ENCODE measurements at regions not wholly inside any gene's neighbourhood (a gene's known extent, or its start where the extent isn't known, plus 50 kb on each side); places are given as distances from the start of the nearest gene placed in this dataset.

DNA sequence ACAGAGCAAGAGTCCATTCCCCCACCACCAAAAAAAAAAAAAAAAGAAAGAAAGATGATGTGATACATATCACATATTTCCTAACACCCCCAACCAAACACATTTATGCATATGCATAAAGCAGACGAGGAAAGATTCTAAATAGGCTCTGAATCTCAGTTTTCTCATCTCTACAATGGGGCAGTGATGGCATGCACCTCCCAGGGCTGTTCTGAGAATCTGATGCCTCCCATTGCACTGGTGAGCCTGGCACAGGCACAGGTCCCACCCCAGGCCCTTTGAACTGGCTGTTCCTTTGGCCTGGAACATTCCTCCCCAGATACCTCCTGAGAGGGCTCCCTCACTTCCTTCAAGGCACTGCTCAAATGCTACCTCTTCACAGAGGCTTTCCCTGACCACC is 116.5 kb downstream of the C9orf50 start:
- no peak for DNase-seq

DNA sequence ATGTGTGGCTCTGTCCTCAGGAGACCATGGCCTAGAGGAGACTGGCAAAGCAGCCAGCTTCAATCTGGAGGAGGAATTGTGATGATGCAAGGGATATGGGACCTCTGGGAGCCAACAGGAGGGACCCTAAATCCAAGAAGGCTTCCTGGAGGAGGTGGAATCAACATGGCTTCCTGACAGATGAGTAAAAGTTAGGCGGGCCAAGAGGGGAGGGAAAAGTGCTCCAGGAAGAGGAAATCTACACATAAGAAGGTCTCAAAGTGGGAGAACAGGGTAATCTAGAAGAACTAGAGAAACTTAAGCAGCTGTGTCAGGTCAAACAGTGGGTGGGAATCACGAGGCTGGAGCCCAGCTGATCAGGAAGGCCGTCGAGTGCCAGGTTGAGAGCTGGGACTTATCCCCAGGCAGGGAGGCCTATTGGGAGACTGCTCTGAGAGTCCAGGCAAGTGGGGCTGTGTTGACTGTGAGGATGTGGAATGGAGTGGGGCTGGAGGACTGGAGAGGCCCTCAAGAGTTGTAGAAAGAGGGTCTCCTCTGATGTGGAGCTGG is 119.1 kb downstream of the C9orf50 start:
- DNase-seq = no peak

DNA sequence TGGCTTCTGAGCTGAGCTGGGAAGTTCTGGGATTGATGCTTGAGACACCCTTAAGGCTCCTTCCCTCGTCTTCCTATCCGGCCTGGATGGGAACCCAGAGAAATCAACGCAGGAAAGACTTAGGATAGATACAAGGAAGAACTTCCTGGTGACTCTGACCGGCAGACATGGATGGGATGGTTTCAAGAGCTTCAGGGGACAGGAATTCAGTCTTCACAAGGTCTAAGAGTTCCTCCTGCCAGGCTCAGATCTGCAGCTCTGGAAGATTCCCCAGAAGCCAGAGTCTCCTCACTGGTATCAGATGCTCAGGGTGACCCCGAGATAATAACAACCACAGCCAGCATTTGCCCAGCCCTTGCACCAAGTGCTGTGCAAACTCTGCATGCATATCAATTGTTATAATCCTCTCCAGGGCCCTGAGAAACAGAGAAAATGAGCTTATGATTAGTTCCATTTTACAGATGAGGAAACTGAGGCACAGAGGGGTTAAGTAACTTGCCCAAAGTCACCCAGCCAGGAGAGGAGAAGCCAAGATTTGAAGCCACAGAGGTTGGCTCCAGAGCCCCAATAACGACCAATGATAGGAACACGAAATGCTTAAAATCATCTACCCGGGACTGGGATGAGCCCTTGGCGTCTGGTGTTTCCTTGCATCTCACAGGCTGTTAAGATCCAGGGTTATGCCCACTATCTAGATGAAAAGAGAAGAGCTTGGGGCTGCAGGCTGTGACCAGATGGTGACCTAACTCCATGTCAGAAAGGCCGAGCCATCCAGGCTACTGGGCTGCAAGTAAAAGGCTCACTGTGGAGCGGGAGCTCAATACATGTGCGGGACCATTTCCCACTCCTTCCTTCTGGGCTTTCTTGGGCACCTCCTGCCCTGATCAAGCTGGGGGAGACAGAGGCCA is 119.8 kb downstream of the C9orf50 start:
- no peak for DNase-seq

DNA sequence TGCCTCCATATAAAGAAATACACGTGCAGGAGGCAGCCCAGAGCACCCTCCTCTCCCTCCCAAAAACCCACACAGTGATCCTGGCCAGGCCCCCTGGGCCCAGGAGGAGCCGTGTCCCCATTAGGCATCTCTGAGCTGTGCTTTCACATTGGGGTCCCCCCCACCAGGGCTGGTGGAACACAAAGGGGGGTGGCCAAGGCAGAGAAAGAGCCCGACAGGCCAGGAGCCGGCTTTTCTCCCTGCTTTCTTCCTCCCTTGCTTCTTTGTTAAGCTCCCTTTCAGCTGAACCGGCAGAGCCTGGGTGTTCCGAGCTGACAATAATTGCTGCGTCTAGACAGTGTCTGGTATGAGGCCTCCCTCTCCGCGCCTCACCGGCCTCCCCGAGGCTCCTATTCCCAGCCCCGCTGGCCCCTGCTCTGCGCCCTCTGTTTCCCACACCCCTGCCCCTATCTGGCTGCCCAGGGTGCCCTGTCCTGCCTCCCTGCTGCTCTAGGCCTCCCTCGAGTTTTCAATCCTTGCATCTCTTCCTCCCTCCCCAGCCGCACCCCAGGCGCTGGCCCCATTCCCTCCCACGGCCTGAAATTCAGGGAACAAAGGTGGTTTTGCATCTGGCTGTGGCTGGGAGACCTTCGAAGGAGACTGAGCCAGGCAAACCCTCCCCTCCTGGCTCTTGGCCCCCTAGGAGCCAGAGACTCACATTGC is 120.6 kb downstream of the C9orf50 start:
- no peak for DNase-seq

DNA sequence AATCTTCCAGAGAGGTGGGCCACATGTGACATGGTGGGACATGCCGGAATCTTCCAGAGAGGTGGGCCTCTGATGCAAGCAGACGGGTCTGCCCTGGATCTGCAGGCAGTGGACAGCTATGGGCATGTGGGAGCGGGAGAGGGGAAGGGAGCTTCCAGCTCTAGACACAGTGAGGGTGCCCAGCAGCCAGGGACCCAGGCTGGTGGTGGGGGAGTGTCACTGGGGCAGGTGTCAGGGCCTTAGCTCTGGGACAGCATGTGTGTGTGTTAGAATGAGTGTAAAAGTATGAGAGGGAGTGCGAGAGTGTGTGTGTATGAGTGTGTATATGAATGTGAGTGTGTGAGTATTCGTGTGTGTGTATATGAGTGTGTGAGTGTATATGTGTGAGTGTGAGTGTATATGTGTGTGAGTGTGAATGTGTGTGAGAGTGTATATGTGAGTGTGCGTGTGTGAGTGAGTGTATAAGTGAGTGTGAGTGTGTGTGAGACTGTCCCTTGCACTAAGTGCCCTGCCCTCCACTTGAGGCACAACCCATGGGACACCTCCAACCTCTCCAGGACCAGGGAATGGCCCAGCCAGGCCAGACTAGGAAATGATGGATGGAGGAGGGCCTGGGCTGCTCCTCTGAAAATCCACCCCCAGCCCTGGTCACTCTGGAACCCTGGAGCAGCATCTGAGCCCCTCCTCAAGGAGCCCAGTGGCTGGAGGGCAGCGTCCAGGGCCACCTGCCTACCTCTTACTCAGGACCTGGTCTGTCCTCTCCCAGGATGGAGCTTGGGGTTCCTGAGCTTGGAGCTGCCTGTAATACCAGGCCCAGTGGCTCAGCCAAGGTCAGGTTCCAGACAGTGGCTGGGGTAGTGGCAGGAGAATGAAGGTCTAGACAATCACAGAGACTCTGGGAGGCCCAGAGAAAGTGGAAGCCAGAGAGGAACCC is 122.2 kb downstream of the C9orf50 start:
- no peak for DNase-seq

DNA sequence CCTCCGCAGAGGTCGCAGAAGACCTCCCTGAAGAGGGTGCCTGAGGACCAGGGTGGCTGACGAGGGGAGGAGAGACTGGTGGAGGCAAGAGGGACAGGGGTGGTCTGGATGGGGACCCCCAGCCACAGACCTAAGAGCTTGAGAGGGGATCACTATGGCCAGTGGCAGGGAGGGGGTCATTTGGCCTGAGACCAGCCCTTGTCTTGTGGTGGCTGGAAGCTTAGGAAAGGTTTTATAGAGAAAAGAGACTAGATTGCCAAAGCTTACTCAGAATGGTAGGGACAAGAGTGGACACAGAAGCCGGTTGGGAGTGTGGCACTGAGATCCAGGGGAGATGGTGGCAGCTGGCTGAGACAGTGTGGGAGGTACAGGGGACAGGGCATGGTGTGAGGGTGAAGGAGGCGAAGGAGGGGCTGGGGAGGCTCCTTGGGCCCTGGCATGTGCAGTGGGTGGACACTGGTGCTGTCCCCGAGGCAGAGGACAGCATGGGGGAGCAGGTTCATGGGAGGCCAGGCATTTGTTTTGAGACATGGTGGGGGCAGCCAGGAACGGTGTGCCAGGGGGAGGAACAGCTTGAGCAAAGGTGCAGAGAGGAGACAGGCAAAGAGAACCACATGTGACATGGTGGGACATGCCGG is 123.0 kb downstream of the C9orf50 start:
- no peak for DNase-seq

DNA sequence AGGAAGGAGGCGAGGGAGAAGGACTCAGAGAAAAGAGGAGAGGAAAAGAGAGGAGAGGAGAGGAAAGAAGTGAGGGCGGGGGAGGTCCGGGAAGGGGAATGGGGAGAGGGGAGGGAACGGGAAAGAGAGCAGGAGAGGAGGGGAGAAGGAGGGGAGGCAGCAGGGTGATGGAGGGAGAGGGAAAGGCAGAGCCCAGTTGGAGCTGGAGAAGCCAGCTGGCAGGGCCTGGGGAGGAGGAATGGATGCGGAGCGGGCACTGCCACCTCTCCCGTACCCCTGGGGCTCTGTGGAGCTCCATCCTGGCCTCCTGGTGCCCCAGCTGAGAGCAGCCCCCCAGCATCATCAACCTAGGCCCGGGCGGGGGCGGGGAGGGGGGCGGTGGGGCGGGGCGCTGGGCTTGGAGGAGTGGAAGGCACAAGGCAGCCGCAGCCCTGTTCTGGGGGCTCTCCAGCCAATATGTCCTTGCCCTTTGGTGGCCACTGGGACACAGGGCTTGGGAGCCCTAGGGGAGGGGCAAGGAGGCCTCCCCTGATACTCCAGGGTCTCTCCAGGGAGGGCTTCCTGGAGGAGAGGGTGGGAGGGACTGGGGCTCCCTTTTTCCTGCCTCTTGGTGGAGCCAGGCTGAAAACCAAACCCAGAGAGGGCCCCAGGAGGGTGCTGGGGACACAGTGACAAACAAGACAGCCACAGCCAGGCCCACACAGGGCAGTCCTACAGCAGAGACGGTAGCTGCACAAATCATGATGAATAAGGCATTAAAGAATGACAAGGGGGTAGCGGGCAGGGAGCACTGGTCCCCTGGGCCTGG is 123.7 kb downstream of the C9orf50 start:
- DNase-seq = no peak

DNA sequence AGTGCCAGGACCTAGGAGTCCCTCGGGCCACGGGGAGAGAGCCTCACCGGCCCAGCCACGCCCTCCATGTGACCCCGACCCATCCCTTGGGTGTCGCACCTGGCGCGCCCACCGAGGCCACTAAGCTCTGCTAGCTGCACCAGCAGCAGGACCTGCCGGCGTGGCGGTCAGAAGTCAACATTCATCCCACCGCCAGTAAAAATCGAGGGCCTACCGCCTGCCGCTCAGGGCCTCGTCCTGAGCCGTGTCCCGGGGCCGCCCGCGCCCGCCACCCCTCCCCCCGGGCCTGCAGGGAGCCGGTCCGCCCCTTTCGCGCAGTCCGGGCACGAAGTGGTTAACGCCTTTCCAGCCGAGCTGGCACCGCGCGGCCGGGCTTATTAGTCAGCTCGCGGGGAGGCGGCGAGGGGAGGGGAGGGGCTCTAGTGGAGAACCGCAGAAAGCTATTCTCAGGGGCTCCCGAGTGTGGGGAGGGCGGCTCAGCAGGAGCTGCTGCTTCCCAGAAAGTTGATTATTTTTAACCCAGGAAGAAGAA is 124.4 kb downstream of the C9orf50 start:
- peak; percentile 91 for DNase-seq

DNA sequence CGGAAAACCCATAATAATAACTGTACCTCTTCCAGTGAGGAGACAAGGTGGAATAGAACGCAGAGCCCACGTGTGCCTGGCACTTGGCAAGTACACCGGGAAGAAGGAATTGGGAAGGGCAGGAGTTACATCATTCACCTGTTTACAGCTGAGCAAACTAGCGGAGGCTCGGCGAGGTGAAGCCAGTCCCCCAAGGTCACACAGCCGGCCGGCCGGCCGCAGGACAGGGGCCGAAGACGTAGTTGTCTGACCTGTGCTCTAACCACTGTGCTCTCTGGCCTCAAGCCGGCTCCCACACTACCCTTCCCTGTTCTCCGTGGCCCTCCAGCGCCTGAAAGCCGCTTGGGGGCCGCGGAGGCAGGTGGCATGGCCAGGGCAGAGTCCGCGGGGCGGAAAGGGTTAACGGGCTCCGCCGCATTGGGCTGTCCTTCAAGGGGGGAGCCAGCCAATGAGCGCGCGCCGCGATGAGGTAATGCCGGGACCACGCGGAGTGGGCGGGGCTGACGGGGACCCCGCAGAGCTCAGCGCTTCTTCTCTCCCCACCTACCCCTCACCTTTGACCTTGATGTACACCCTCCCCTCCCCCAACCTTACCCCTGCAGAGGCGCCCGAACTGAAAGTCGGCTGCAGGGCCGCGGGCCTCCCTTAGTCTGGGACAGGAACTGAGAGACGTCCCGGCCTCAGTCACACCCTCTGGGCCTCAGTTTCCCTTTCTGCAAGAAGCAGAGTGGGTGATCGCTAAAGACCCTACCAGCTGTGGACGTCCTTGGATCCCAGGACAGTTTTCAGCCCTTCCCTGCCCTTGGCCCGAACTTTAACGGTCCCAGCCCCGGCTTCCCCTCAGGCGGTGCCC is 125.1 kb downstream of the C9orf50 start:
- DNase-seq = peak; percentile 89

DNA sequence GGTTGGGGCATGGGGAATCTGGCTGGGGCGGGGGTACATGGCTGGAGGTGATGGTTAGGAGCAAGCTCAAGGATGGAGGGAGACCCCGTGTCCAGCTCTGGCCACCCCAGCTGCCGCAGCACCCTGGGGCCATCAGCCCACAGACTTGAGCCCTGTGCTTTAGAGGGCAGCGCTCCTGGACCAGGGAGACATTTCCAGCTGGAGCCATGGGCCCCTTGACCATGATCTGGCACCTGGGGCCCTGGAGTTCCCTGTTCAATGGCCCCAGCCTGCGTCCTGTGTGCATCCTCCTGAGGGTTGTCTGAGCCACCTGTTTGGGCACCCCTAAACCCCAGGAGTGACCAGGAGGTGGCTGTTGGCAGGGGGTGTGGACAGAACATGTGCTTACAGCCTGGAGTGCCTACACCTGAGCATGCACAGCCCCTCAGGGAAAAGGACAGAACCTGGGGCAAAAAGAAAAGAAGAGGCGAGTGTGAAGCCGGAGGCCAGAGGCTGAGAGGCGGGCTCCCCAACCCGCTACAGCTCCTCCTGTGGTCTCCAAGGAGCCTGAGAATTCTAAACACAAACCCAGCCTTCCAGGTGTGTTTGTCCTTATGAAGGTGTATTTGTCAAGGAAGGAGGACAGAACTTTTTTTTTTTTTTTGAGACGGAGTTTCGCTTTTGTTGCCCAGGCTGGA is 126.7 kb downstream of the C9orf50 start:
- DNase-seq = no peak

DNA sequence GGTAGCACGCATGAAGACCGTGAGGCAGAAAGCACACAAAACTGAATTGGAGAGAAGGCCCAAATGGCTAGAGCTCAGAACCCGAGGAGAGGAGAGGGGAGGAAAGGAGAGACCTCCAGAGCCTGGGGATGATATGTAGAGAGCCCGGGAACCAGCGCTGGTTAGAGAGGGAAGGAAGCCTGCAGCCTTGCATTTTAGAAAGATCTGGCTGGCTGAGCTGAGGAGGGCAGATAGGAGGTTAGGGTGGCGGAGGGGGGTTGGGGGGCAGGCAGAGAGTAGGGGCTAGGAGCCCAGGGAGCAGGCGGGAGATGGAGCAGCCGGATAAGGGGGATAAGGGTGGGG is 127.2 kb downstream of the C9orf50 start:
- DNase-seq = no peak

DNA sequence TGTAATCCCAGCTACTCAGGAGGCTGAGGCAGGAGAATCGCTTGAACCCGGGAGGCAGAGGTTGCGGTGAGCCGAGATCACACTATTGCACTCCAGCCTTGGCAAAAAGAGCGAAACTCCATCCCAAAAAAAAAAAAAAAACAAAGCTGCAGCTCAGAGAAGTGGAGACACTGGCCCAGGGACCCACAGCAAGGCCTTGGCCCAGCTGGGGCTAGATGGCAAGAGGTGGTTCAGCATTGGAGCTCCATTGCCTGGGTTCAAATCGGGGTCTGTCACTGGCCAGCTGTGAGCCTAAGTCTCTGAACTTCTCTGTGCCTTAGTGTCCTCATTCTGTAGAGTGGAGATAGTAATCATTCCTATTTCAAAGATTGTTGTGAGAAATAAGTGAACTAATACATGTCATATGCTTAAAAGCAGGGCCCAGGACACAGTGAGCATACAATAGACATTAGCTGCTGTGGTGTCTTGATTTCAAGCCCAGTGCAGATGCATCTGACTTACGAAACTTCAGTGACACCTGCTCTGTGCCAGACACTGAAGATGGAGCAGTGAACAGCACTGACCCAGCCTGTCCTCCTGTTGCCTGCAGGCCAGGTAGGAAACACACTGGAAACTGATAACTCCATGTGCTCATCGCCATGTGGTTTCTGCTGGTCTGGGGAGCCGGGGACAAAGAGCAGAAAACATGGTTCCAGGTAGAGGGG is 127.7 kb downstream of the C9orf50 start:
- no peak for DNase-seq

DNA sequence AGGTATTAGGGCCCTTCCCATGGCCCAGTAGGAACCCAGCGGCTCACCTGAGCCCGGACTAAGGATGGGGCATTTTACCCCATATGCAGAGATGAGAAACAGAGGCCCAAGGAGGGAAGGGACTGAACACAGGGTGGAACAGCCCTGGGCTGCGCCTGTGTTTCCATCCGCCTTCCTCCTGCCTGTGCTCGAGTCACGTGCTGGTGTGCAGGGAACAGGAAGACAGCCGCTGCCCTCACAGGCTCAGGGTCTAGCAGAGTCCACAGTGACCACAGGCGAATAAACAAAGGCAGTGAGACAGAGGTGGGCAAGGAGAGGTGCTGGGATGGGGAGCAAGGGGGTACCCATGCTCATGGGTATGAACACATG is 129.4 kb downstream of the C9orf50 start:
- DNase-seq = no peak

DNA sequence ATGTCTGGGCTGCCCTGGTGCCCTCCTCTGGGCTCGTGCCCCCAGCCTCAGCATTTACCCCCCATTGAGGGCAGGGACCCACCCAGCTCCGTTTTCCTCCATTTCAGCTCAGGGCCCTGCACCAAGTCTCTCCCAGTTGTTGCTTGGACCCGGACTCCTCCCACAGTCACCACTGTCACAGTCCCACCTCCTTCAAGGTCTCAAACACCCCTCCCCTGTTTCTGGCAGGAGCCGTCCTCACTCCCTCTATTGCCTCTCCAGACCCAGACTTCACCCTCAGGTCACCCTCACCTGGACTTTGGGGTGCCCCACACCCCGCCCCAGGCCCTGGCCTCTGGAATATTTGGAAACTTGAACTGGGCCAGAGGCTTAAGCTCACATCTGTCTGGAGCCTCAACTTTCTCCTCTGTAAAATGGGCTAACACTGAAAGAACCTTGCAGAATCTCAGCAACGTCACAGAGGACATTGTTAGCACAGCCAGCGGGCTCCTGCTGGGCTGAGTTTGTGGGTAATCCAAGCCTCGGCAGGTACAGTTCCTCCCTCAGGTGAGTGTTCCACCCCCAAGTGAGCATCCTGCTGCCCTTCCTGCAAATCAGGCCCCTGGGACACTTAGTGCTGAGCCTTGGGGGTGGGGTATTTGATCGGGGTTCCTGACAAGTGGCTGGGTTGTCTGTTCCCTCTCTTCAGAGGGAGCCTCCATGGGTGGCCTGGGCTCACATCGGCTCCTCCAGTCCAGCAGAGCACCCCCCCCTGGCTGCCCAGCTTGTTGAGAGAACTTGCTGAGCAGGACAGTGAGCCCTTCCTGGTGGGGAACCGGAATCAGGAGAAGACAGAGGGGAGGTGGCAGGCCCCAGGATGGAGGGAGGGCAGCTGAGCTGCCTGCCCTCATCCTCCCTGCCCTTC is 130.1 kb downstream of the C9orf50 start:
- no peak for DNase-seq

DNA sequence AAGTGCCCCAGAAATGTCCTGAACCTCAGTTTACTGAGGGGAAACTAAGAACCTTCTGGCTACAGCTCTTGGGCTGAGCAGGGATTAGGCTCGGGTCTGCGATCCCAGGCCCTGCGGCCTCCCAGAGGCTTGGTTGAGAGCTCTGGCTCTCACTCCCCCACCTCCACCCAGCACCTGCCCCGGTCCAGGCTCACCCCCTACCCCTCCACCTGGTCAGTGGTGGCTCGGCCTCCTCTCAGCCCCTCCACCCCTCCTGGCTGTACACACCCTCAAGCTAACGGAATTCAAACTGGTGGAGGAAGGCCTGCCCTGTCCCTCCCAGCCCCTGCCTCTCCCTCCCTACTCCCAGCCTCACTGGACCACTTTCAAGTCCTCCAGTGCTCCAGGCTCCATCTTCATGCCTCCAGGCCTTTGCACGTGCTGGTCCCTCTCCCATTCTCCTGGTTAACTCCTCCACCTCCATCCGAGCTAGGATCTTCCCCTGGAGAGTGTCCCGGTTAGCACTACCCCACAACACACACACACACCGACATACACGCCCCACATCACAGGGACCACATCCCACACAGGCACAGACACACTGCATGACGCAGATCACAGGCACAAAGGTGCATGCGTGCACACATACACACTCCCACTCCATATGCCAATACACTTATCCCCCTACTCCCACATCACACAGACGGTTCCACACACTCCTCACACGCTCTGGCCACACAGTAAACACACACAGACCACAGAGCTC is 130.9 kb downstream of the C9orf50 start:
- DNase-seq = peak; percentile 82

DNA sequence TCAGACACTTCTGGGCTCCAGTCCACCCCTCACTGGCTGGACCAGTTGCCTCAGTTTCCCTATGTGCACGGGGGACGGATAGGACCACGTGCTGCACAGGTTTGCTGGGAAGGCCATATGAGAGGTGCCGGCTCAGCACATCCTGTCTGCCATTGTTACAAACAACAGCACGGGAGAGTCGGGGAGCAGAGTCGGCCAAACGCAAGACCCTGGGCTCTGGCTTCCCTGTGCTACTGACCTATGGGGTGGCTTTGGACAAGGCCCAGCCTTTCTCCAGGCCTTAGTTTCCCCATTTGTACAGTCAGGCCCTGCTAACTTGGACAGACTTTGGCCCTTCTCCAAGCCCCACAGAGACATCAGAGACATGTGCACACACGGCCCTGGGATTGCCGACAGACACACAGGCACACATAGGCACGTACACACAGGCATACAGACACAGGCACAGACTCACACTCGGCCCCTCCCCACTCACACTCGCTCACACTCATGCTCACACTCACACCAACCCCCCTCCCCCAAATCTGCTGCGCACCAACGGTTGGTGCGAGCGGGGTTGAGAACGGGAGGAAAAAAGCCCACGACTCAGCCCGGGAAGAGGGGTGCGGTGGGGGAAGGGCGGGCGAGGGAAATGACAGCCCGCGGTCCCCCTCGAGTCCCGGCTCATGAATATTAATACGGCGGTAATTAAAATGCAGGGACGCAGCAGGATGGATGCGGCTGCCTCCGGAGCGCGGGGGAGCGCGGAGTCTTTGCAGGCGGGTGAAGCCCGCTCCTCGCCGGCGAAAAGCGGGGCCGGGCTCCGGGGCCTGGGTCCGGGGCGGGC is 133.0 kb downstream of the C9orf50 start:
- no peak for DNase-seq

All from NCI-H226 (cell line).